ENCODE measurements at regions not wholly inside any gene's neighbourhood (a gene's known extent, or its start where the extent isn't known, plus 50 kb on each side); places are given as distances from the start of the nearest gene placed in this dataset.

DNA sequence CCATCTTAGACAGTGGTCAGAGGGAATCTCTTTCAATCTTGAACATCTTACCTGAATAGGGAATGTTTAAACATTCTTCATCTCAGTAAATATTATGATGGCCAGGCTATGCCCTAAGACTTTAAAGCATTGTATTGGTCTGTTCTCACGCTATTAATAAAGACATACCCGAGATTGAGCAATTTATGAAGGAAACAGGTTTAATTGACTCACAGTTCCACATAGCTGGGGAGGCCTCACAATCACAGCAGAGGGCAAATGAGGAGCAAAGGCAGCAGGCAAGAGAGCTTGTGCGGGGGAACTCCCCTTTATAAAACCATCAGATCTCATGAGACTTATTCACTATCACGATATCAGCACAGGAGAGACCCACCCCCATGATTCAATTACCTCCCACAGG, 55.3 kb upstream of the SOX9 start:
- TF ChIP-seq, protein P1, sequence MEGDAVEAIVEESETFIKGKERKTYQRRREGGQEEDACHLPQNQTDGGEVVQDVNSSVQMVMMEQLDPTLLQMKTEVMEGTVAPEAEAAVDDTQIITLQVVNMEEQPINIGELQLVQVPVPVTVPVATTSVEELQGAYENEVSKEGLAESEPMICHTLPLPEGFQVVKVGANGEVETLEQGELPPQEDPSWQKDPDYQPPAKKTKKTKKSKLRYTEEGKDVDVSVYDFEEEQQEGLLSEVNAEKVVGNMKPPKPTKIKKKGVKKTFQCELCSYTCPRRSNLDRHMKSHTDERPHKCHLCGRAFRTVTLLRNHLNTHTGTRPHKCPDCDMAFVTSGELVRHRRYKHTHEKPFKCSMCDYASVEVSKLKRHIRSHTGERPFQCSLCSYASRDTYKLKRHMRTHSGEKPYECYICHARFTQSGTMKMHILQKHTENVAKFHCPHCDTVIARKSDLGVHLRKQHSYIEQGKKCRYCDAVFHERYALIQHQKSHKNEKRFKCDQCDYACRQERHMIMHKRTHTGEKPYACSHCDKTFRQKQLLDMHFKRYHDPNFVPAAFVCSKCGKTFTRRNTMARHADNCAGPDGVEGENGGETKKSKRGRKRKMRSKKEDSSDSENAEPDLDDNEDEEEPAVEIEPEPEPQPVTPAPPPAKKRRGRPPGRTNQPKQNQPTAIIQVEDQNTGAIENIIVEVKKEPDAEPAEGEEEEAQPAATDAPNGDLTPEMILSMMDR (IDR thresholded peaks at IDR 0.05; ENCODE audit: unreplicated experiment), result no peak

DNA sequence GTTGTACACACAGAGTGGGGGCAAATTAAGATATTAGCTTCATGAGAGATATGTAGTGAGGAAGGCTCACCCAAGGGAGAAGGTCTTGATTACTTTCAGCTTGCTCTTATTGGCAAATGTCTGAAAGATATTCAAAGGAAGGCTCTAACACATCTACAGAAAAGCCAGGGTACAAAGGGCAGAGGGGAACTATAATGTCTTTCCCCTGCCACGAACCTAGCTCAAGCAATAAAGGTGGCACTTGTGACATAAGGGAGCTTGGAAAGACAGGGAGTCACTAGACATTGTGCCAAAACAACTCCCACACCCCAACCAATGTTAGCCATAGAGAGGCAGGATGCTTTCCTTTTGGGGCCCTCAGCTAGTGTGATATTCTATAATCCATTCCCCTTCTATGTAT, 52.2 kb upstream of the SOX9 start:
- no peak for DNase-seq (ENCODE audit: low spot score in 2 of 2, unreplicated experiment in 2 of 2)
- TF ChIP-seq, protein P1 (IDR thresholded peaks at IDR 0.05; ENCODE audit: unreplicated experiment), result no peak
- no peak overlapping the region for H3K4me3 Mint-ChIP-seq
- H3K9me3 Mint-ChIP-seq, result peaks cover 6% of the 10 kb centered on the region
- no peaks in the 10 kb centered on the region for H3K36me3 Mint-ChIP-seq
- no peak overlapping the region for H3K27ac Mint-ChIP-seq
- no peaks in the 10 kb centered on the region for H3K27me3 Mint-ChIP-seq (ENCODE audit: low read depth)
- no peaks in the 10 kb centered on the region for H3K4me1 Mint-ChIP-seq

More for the DNA sequence above, 55.3 kb upstream of the SOX9 start:
- peaks cover 6% of the 10 kb centered on the region for H3K9me3 Mint-ChIP-seq
- no peaks in the 10 kb centered on the region for H3K36me3 Mint-ChIP-seq
- H3K4me3 Mint-ChIP-seq, result no peak overlapping the region
- H3K27me3 Mint-ChIP-seq (ENCODE audit: low read depth), result no peaks in the 10 kb centered on the region
- no peaks in the 10 kb centered on the region for H3K4me1 Mint-ChIP-seq
- H3K27ac Mint-ChIP-seq, result no peak overlapping the region
- no peak for DNase-seq (ENCODE audit: low spot score in 2 of 2, unreplicated experiment in 2 of 2)

- no peaks in the 10 kb centered on the region for H3K27me3 Mint-ChIP-seq (ENCODE audit: low read depth)
- peaks cover 6% of the 10 kb centered on the region for H3K9me3 Mint-ChIP-seq
- no peak for DNase-seq (ENCODE audit: low spot score in 2 of 2, unreplicated experiment in 2 of 2)
- TF ChIP-seq, protein P1 (IDR thresholded peaks at IDR 0.05; ENCODE audit: unreplicated experiment), result no peak
- no peak overlapping the region for H3K27ac Mint-ChIP-seq
- H3K36me3 Mint-ChIP-seq, result no peaks in the 10 kb centered on the region
- H3K4me3 Mint-ChIP-seq, result no peak overlapping the region
- H3K4me1 Mint-ChIP-seq, result no peaks in the 10 kb centered on the region
Measured at GRCh38 chr17:72069586-72070202, 51.1 kb upstream of the SOX9 start.
